DOHH2 (cell line): ENCODE measurements at regions not wholly inside any gene's neighbourhood (a gene's known extent, or its start where the extent isn't known, plus 50 kb on each side); places are given as distances from the start of the nearest gene placed in this dataset.

Experiments used
- EZH2phosphoT487 ChIP-seq: fragments of 200-600 bp; sonication (generic); IDR thresholded peaks from 2 replicates; pipeline ENCODE4 v1.6.1; 2017; ENCODE audit warnings: borderline replicate concordance, mild to moderate bottlenecking, antibody characterized with exemption, low read length, moderate library complexity, mixed read lengths
- TF ChIP-seq, protein P1 (sequence below): fragments of 200-600 bp; sonication (generic); IDR thresholded peaks from one replicate; pipeline ENCODE4 v1.5.1; 2014; ENCODE audit warnings: antibody characterized with exemption, mild to moderate bottlenecking, low read depth, low read length; ENCODE audit not compliant: poor library complexity, severe bottlenecking

DNA sequence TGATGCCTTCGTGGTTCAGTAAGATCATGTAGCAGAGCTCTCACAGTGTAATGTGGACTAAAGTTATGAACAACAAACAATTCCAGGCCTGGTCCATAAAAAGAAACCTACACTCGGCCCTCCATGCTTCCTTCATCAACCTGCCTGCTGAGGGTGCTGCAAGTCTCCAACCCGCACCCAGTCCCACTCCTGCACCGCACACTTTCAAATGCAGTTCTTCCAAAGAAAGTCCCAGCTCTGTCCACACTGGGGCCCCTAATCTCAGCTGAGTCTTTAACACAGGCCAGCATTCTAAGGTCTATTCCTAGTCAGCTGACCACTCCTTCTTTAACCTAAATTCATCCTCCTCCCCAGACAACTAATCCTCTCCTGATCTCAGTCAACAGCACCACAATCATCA is 71.5 kb upstream of the NR5A2 start:
- TF ChIP-seq, protein P1, sequence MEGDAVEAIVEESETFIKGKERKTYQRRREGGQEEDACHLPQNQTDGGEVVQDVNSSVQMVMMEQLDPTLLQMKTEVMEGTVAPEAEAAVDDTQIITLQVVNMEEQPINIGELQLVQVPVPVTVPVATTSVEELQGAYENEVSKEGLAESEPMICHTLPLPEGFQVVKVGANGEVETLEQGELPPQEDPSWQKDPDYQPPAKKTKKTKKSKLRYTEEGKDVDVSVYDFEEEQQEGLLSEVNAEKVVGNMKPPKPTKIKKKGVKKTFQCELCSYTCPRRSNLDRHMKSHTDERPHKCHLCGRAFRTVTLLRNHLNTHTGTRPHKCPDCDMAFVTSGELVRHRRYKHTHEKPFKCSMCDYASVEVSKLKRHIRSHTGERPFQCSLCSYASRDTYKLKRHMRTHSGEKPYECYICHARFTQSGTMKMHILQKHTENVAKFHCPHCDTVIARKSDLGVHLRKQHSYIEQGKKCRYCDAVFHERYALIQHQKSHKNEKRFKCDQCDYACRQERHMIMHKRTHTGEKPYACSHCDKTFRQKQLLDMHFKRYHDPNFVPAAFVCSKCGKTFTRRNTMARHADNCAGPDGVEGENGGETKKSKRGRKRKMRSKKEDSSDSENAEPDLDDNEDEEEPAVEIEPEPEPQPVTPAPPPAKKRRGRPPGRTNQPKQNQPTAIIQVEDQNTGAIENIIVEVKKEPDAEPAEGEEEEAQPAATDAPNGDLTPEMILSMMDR: no peak
- no peak for TF ChIP-seq EZH2phosphoT487
